ENCODE measurements at regions not wholly inside any gene's neighbourhood (a gene's known extent, or its start where the extent isn't known, plus 50 kb on each side); places are given as distances from the start of the nearest gene placed in this dataset.

GRCh38 chr3:70120357-70120966, 120.9 kb downstream of the SAMMSON start (continued):
- TF ChIP-seq CUX1 (IDR thresholded peaks at IDR 0.05; ENCODE audit: insufficient replicate concordance, low read depth, low read length), result no peak
- TF ChIP-seq USF2 (IDR thresholded peaks at IDR 0.05; ENCODE audit: borderline replicate concordance, low read depth, low read length), result no peak

- Histone ChIP-seq H3K36me3 (ENCODE audit: control insufficient read depth in 2 of 2, insufficient read depth in 2 of 2, low read length in 1 of 2) (no peaks in the 10 kb centered on the region), H3K27me3 (replicated peaks in 1 of 2; ENCODE audit: control insufficient read depth in 2 of 2, insufficient read depth in 2 of 2, low read length in 1 of 2) (no peaks in the 10 kb centered on the region), H3K9ac (ENCODE audit: control insufficient read depth, insufficient read depth, low read length) (no peak overlapping the region), H2AFZ (ENCODE audit: control insufficient read depth, low read depth, low read length) (no peak overlapping the region), H3K4me1 (ENCODE audit: control insufficient read depth, insufficient read depth, low read length) (no peaks in the 10 kb centered on the region), H3K4me2 (ENCODE audit: control insufficient read depth, insufficient read depth) (no peak overlapping the region), H3K9me3 (replicated peaks; ENCODE audit: control insufficient read depth, insufficient read depth, low read length) (no peaks in the 10 kb centered on the region), H3K27ac (ENCODE audit: control insufficient read depth, insufficient read depth) (no peak overlapping the region), H3K4me3 (no peak overlapping the region), H3K79me2 (ENCODE audit: control insufficient read depth, insufficient read depth, low read length) (no peaks in the 10 kb centered on the region), H4K20me1 (ENCODE audit: control insufficient read depth, insufficient read depth) (no peaks in the 10 kb centered on the region)
- in situ Hi-C loops (cut with MboI) (loop anchor here (10.0 kb wide), 1 partner anchor 228 kb away; no protein-coding TSS in a partner anchor), intact Hi-C loops (cut with micrococcal nuclease; ENCODE audit: unreplicated experiment) (no loop called here)
- no peak for TF ChIP-seq MTA2 (IDR thresholded peaks at IDR 0.05; ENCODE audit: low read depth)
- no peak for TF ChIP-seq SMAD5 (IDR thresholded peaks at IDR 0.05; ENCODE audit: low read depth)
- TF ChIP-seq BACH1 (IDR thresholded peaks at IDR 0.05; ENCODE audit: borderline replicate concordance), result no peak
- no peak for TF ChIP-seq RFX5 (IDR thresholded peaks at IDR 0.05; ENCODE audit: low read depth, low read length)
- no peak for TF ChIP-seq USF1 (IDR thresholded peaks at IDR 0.05; ENCODE audit: borderline replicate concordance, extremely low read length, insufficient read depth, low read depth, low read length)
- no peak for TF ChIP-seq ASH2L (IDR thresholded peaks at IDR 0.05; ENCODE audit: borderline replicate concordance, low read depth)
- TF ChIP-seq JUNB (IDR thresholded peaks at IDR 0.05), result no peak
- no peak for TF ChIP-seq STAT3 (IDR thresholded peaks at IDR 0.05; ENCODE audit: low read depth, low read length)
- no peak for TF ChIP-seq KLF5 (IDR thresholded peaks at IDR 0.05; ENCODE audit: partially characterized antibody)
- ChIA-PET RAD21 (ENCODE audit: unreplicated experiment) (no interaction called here), POLR2A (no interaction called here), CTCF (interaction anchor here (0.9 kb wide), 1 partner anchor 19 kb away, joined by 3 read pairs; no protein-coding TSS in a partner anchor), SMC1A (ENCODE audit: uncharacterized antibody, unreplicated experiment) (no interaction called here)
- ATAC-seq (no peak), DNase-seq (ENCODE audit: low read depth, low spot score) (no peak), FAIRE-seq (no peak)
- WGBS (ENCODE audit: insufficient coverage, insufficient replicate concordance, low lambda C conversion rate, missing lambda C conversion rate), result 13% methylated on average over 1 of the region's 1 CpG
- BruUV-seq (replicated peaks), result no TSS peak
Observed at GRCh38 chr3:70127192-70127591, 127.7 kb downstream of the SAMMSON start.

All from GM12878 (cell line).